ENCODE measurements at regions not wholly inside any gene's neighbourhood (a gene's known extent, or its start where the extent isn't known, plus 50 kb on each side); places are given as distances from the start of the nearest gene placed in this dataset.
"Not testable (repeated sequence)": the region's sequence is repeated elsewhere in the genome, so short reads cannot be mapped to it uniquely, and the experiment has no call there.

- H3K27me3 ChIP-seq = no peaks in the 10 kb centered on the region
- no peaks in the 10 kb centered on the region for H3K36me3 ChIP-seq
- no peaks in the 10 kb centered on the region for H3K4me1 ChIP-seq
- H3K4me3 ChIP-seq = no peak overlapping the region
- no peak overlapping the region for H3K27ac ChIP-seq
- no peak for DNase-seq
- no peak for TF ChIP-seq CTCF (IDR thresholded peaks at IDR 0.05)
- no peaks in the 10 kb centered on the region for H3K9me3 ChIP-seq
Measured at GRCh38 chr1:232339073-232339472, 290.9 kb downstream of the SIPA1L2 start.

GRCh38 chr1:232335741-232336293 lies 294.1 kb downstream of the SIPA1L2 start:
- Histone ChIP-seq H3K4me3 (no peak overlapping the region), H3K4me1 (no peaks in the 10 kb centered on the region), H3K27ac (no peak overlapping the region), H3K9me3 (no peaks in the 10 kb centered on the region), H3K36me3 (no peaks in the 10 kb centered on the region), H3K27me3 (no peaks in the 10 kb centered on the region)
- DNase-seq = no peak
- TF ChIP-seq POLR2A (IDR thresholded peaks at IDR 0.05) (no peak), CTCF (IDR thresholded peaks at IDR 0.05) (no peak)

GRCh38 chr1:232335261-232335660 lies 294.7 kb downstream of the SIPA1L2 start:
- H3K9me3 ChIP-seq = no peaks in the 10 kb centered on the region
- no peaks in the 10 kb centered on the region for H3K27me3 ChIP-seq
- no peaks in the 10 kb centered on the region for H3K36me3 ChIP-seq
- no peak for DNase-seq
- no peak overlapping the region for H3K27ac ChIP-seq
- no peaks in the 10 kb centered on the region for H3K4me1 ChIP-seq
- no peak overlapping the region for H3K4me3 ChIP-seq
- TF ChIP-seq CTCF (IDR thresholded peaks at IDR 0.05) = no peak

- H3K4me3 ChIP-seq = no peak overlapping the region
- no peaks in the 10 kb centered on the region for H3K9me3 ChIP-seq
- H3K4me1 ChIP-seq = no peaks in the 10 kb centered on the region
- no peaks in the 10 kb centered on the region for H3K36me3 ChIP-seq
- no peak for DNase-seq
- TF ChIP-seq POLR2A (IDR thresholded peaks at IDR 0.05) (no peak), CTCF (IDR thresholded peaks at IDR 0.05) (no peak)
- no peak overlapping the region for H3K27ac ChIP-seq
- H3K27me3 ChIP-seq = no peaks in the 10 kb centered on the region
Measured at GRCh38 chr1:232334811-232335210, 295.1 kb downstream of the SIPA1L2 start.

- H3K4me1 ChIP-seq = no peaks in the 10 kb centered on the region
- no peaks in the 10 kb centered on the region for H3K36me3 ChIP-seq
- TF ChIP-seq POLR2A (IDR thresholded peaks at IDR 0.05) = no peak
- no peak for TF ChIP-seq CTCF (IDR thresholded peaks at IDR 0.05)
- no peak overlapping the region for H3K27ac ChIP-seq
- no peak for DNase-seq
- no peaks in the 10 kb centered on the region for H3K27me3 ChIP-seq
- no peak overlapping the region for H3K4me3 ChIP-seq
- no peaks in the 10 kb centered on the region for H3K9me3 ChIP-seq
Measured at GRCh38 chr1:232334246-232334645, 295.7 kb downstream of the SIPA1L2 start.

- Histone ChIP-seq H3K36me3 (no peaks in the 10 kb centered on the region), H3K4me1 (no peaks in the 10 kb centered on the region), H3K4me3 (no peak overlapping the region), H3K9me3 (no peaks in the 10 kb centered on the region), H3K27ac (no peak overlapping the region), H3K27me3 (no peaks in the 10 kb centered on the region)
- no peak for TF ChIP-seq CTCF (IDR thresholded peaks at IDR 0.05)
- no peak for TF ChIP-seq POLR2A (IDR thresholded peaks at IDR 0.05)
- no peak for DNase-seq
Measured at GRCh38 chr1:232333419-232333767, 296.5 kb downstream of the SIPA1L2 start.

GRCh38 chr1:232332710-232333418 lies 297.1 kb downstream of the SIPA1L2 start:
- H3K27ac ChIP-seq, DNase-seq, H3K27me3 ChIP-seq, H3K9me3 ChIP-seq, H3K4me3 ChIP-seq, H3K36me3 ChIP-seq, H3K4me1 ChIP-seq: not testable (repeated sequence)

Data from Peyer's patch (tissue), 4 donors.